CD8-positive, alpha-beta memory T cell (primary cell): ENCODE measurements at regions not wholly inside any gene's neighbourhood (a gene's known extent, or its start where the extent isn't known, plus 50 kb on each side); places are given as distances from the start of the nearest gene placed in this dataset.
"Not testable (repeated sequence)": the region's sequence is repeated elsewhere in the genome, so short reads cannot be mapped to it uniquely, and the experiment has no call there.

Source experiments
- CTCF ChIA-PET: fragments of 350-600 bp; sonication (Branson Sonifier 250); formaldehyde crosslinking; loops from one replicate; lab custom pipeline; 2021; ENCODE audit warnings: antibody characterized with exemption; lab: Charles Lee
- POLR2A ChIA-PET: fragments of 350-600 bp; sonication (Branson Sonifier 250); formaldehyde crosslinking; loops from one replicate; lab custom pipeline; 2021; ENCODE audit warnings: antibody characterized with exemption; lab: Charles Lee
- DNase-seq, 5 donors: peaks; one replicate each; pipeline versions ENCODE4 v3.0.0 to v3.0.0-alpha.2; 2020 to 2022; ENCODE audit warnings: mixed read lengths in 1 of 5
- H3K27ac ChIP-seq: one replicate; pipeline ENCODE4 v1.7.0; 2013; ENCODE audit warnings: low read depth, mild to moderate bottlenecking, low read length, moderate library complexity
- H3K27me3 ChIP-seq: 2 replicates; pipeline ENCODE4 v1.7.0; 2013; ENCODE audit warnings: low read length, mild to moderate bottlenecking; ENCODE audit not compliant: insufficient read depth, poor library complexity, severe bottlenecking
- H3K36me3 ChIP-seq: 2 replicates; pipeline ENCODE4 v1.7.0; 2013; ENCODE audit warnings: mild to moderate bottlenecking, low read length, moderate library complexity; ENCODE audit not compliant: insufficient read depth
- H3K4me1 ChIP-seq: 2 replicates; pipeline ENCODE4 v1.7.0; 2013; ENCODE audit warnings: mild to moderate bottlenecking, low read length, moderate library complexity; ENCODE audit not compliant: insufficient read depth
- H3K4me3 ChIP-seq: 2 replicates; pipeline ENCODE4 v1.7.0; 2013; ENCODE audit warnings: mild to moderate bottlenecking, low read length
- H3K9me3 ChIP-seq: 2 replicates; pipeline ENCODE4 v1.7.0; 2013; ENCODE audit warnings: mild to moderate bottlenecking, low read length
- H3K27ac Mint-ChIP-seq, 8 donors: one replicate each; pipeline ENCODE4 v1.8.0; 2020 to 2021; ENCODE audit warnings: mixed read lengths in 8 of 8, mild to moderate bottlenecking in 6 of 8, inconsistent platforms in 3 of 8, moderate library complexity in 3 of 8
- H3K27me3 Mint-ChIP-seq, 2 donors: one replicate each; pipeline ENCODE4 v1.8.0; 2020 to 2021; ENCODE audit warnings: mixed read lengths in 2 of 2, mild to moderate bottlenecking in 1 of 2, moderate library complexity in 1 of 2
- H3K36me3 Mint-ChIP-seq, 3 donors: one replicate each; pipeline ENCODE4 v1.8.0; 2020 to 2021; ENCODE audit warnings: mixed read lengths in 3 of 3, inconsistent platforms in 1 of 3, mild to moderate bottlenecking in 1 of 3
- H3K4me1 Mint-ChIP-seq, 3 donors: one replicate each; pipeline ENCODE4 v1.8.0; 2020 to 2021; ENCODE audit warnings: mixed read lengths in 3 of 3, inconsistent platforms in 1 of 3, mild to moderate bottlenecking in 1 of 3
- H3K4me3 Mint-ChIP-seq, 7 donors: one replicate each; pipeline ENCODE4 v1.8.0; 2020 to 2021; ENCODE audit warnings: mixed read lengths in 7 of 7, mild to moderate bottlenecking in 6 of 7, moderate library complexity in 4 of 7, inconsistent platforms in 2 of 7
- H3K9me3 Mint-ChIP-seq, 5 donors: one replicate each; pipeline ENCODE4 v1.8.0; 2020 to 2022; ENCODE audit warnings: mixed read lengths in 5 of 5, mild to moderate bottlenecking in 3 of 5, moderate library complexity in 2 of 5, inconsistent platforms in 1 of 5

DNA sequence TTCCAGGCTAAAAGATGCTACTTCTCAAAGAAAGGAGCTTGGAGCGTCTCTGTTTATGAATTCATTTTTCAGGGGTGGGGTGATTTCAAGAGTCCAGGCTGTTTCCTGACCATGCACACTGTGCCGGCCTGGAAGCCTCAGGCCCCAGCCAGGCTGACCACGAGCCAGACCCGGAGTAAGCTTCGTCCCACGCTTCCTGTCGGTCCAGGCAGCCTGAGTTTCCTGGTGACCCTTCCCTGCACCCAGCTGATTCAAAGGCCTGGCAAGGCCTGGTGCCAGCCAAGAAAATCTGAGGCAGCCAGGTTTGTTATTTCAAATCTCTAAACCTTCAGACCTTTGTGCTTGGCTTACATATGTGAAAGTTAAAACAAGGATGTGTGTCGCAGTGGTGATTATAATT is 62.1 kb upstream of the SMURF2 start:
- H3K9me3 ChIP-seq, POLR2A ChIA-PET, H3K27me3 Mint-ChIP-seq, DNase-seq, H3K4me3 ChIP-seq, H3K4me3 Mint-ChIP-seq, H3K27ac ChIP-seq, H3K4me1 Mint-ChIP-seq, H3K36me3 ChIP-seq, H3K9me3 Mint-ChIP-seq, H3K27ac Mint-ChIP-seq, H3K27me3 ChIP-seq, CTCF ChIA-PET, H3K36me3 Mint-ChIP-seq, H3K4me1 ChIP-seq: not testable (repeated sequence)

DNA sequence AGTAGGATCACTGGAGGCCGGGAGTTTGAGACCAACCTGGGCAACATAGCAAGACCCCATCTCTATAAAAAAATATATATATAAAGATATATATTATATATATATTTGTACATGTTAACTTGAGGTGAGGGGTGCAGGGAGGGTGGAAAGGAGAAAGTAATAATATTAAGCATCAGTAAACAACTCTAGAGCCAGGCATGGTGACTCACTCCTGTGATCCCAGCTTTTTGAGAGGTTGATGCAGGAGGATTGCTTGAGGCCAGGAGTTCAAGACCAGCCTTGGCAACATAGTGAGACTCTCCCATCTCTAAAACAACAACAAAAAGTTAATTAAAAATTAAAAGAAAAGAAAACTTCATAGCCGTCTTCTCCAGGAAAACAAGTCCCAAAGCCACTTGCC is 61.7 kb upstream of the SMURF2 start:
- CTCF ChIA-PET: no interaction called here
- H3K27ac ChIP-seq: no peak overlapping the region
- DNase-seq: no peak
- Mint-ChIP-seq H3K36me3 (no peaks in the 10 kb centered on the region), H3K4me1 (no peaks in the 10 kb centered on the region), H3K27me3 (no peaks in the 10 kb centered on the region), H3K27ac (peak overlapping the region in 1 of 8 donors; percentile 29), H3K4me3 (no peak overlapping the region), H3K9me3 (no peaks in the 10 kb centered on the region)
- H3K4me1 ChIP-seq: no peaks in the 10 kb centered on the region
- no peaks in the 10 kb centered on the region for H3K27me3 ChIP-seq
- no peaks in the 10 kb centered on the region for H3K9me3 ChIP-seq
- POLR2A ChIA-PET: interaction anchor here (0.6 kb wide), 1 partner anchor 75 kb away, joined by 5 read pairs; no protein-coding TSS in a partner anchor
- H3K36me3 ChIP-seq: no peaks in the 10 kb centered on the region
- H3K4me3 ChIP-seq: no peak overlapping the region

DNA sequence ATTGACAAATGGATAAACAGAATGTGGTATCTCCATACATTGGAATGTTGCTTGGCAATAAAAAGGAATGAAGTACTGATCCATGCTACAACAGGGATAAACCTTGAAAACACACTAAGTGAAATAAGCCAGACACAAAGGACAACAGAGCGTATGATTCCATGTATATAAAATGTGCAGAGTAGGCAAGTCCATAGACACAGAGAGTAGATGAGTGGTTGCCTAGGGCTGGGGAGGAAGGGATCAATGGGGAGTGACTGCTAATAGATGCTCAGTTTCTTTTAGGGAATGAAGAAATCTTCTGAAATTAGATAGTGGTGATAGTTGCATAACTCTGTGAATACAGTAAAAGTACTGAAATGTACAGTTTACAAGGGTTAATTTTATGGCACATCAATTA is 59.4 kb upstream of the SMURF2 start:
- H3K27me3 ChIP-seq, CTCF ChIA-PET, H3K4me3 ChIP-seq, H3K4me3 Mint-ChIP-seq, POLR2A ChIA-PET, H3K27ac ChIP-seq, H3K27me3 Mint-ChIP-seq, H3K4me1 Mint-ChIP-seq, H3K4me1 ChIP-seq, H3K36me3 Mint-ChIP-seq, DNase-seq, H3K27ac Mint-ChIP-seq, H3K9me3 ChIP-seq, H3K36me3 ChIP-seq, H3K9me3 Mint-ChIP-seq: not testable (repeated sequence)

DNA sequence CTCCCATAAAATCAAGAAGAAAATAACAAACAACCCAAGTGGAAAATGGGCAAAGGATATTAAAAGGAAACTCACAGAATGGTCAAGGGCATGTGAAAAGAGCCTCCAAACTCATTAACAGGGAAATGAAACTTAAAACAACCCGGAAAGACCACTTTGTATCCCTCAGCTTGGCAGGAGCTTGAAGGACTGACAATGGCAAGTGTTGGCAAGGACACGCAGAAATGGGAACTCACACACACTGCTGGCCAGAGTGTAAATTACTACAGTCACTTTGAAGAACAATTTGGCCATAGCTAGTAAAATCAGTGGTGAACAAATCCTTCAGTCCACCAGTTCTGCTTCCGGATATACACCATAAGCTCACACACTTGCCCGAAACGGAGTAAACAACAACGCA is 58.1 kb upstream of the SMURF2 start:
- H3K4me1 ChIP-seq, H3K36me3 ChIP-seq, H3K4me1 Mint-ChIP-seq, CTCF ChIA-PET, H3K4me3 ChIP-seq, H3K9me3 Mint-ChIP-seq, H3K36me3 Mint-ChIP-seq, H3K9me3 ChIP-seq, H3K27me3 ChIP-seq, H3K27ac ChIP-seq, H3K4me3 Mint-ChIP-seq, POLR2A ChIA-PET, DNase-seq, H3K27me3 Mint-ChIP-seq, H3K27ac Mint-ChIP-seq: not testable (repeated sequence)

DNA sequence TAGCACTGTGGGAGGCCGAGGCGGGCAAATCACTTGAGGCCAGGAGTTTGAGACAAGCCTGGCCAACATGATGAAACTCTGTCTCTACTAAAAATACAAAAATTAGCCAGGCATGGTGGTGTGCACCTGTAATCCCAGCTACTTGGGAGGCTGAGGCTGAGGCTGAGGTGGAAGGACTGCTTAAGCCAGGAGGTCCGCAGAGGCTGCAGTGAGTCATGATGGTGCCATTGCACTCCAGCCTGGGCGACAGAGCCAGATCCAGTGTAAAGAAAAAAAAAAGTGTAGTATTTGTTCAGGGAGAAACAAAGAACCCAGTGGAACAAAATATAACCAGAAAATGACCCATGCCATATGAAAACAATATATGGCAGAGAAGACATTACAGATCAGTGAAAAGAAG is 57.4 kb upstream of the SMURF2 start:
- POLR2A ChIA-PET, H3K27me3 Mint-ChIP-seq, H3K4me1 Mint-ChIP-seq, H3K9me3 ChIP-seq, H3K9me3 Mint-ChIP-seq, H3K4me3 Mint-ChIP-seq, H3K36me3 Mint-ChIP-seq, H3K4me1 ChIP-seq, H3K27ac ChIP-seq, CTCF ChIA-PET, H3K27me3 ChIP-seq, H3K36me3 ChIP-seq, H3K4me3 ChIP-seq, DNase-seq: not testable (repeated sequence)
- H3K27ac Mint-ChIP-seq: peak overlapping the region in 2 of 8 donors; percentile 47 to 56

DNA sequence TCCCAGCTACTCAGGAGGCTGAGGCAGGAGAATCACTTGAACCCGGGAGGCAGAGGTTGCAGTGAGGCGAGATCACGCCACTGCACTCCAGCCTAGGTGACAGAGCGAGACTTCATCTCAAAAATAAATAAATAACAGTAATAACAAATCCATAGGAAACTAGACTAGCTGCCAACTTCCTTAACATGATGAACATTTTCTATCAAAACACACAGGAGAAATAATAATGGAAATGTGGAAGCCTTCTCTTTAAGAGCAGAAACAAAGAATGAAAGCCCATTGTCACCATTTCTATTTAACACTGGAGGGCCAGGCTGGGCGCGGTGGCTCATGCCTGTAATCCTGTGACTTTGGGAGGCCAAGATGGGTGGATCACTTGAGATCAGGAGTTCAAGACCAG is 56.7 kb upstream of the SMURF2 start:
- peaks cover 11% of the 10 kb centered on the region for H3K4me1 ChIP-seq
- H3K4me3 ChIP-seq, CTCF ChIA-PET, DNase-seq, H3K36me3 Mint-ChIP-seq, H3K9me3 Mint-ChIP-seq, H3K27ac ChIP-seq, H3K27me3 Mint-ChIP-seq, H3K27ac Mint-ChIP-seq, H3K27me3 ChIP-seq, H3K36me3 ChIP-seq, H3K4me3 Mint-ChIP-seq, H3K9me3 ChIP-seq: not testable (repeated sequence)
- POLR2A ChIA-PET: interaction anchor here (0.6 kb wide), 1 partner anchor 113 kb away, joined by 3 read pairs; no protein-coding TSS in a partner anchor
- peaks cover 4 to 12% (median 11%) of the 10 kb centered on the region in 3 donors for H3K4me1 Mint-ChIP-seq

DNA sequence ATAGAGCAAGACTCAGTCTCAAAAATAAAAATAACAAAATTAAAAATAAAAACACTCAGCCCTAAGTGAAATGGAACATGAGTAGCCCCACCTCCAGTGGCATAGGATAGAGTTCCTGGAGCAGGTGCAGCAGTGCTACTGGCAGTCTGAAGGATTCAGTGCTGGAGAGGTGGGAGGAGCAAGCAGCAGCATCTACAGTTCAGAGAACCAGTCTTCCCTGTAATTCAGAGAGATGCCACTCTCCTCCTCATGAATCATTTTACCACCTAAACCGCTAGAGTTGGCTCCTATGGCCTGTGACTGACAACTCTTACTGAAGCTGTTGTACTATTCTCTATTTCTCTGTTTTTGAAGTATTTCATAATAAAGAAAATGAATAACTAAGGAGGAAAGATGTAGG is 56.0 kb upstream of the SMURF2 start:
- Mint-ChIP-seq H3K9me3 (no peaks in the 10 kb centered on the region), H3K27ac (peak overlapping the region in 1 of 8 donors; percentile 6), H3K4me3 (no peak overlapping the region), H3K27me3 (no peaks in the 10 kb centered on the region), H3K36me3 (no peaks in the 10 kb centered on the region), H3K4me1 (peaks cover 12 to 20% (median 19%) of the 10 kb centered on the region in 3 donors)
- ChIA-PET CTCF (interaction anchor here (0.6 to 1.2 kb wide), 2 partner anchors 37 to 243 kb away, joined by 3 read pairs; no protein-coding TSS in a partner anchor), POLR2A (no interaction called here)
- Histone ChIP-seq H3K4me1 (peaks cover 15% of the 10 kb centered on the region), H3K9me3 (no peaks in the 10 kb centered on the region), H3K27ac (no peak overlapping the region), H3K4me3 (no peak overlapping the region), H3K36me3 (no peaks in the 10 kb centered on the region), H3K27me3 (no peaks in the 10 kb centered on the region)
- no peak for DNase-seq

DNA sequence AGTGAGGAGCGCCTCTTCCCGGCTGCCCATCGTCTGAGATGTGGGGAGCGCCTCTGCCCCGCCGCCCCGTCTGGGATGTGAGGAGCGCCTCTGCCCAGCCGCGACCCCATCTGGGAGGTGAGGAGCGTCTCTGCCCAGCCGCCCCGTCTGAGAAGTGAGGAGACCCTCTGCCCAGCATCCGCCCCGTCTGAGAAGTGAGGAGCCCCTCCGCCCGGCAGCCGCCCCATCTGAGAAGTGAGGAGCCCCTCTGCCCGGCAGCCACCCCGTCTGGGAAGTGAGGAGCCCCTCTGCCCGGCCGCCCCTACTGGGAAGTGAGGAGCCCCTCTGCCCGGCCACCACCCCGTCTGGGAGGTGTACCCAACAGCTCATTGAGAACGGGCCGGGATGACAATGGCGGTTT is 54.4 kb upstream of the SMURF2 start:
- peaks cover 29% of the 10 kb centered on the region for H3K4me1 ChIP-seq
- H3K4me3 Mint-ChIP-seq, H3K27ac ChIP-seq, H3K9me3 Mint-ChIP-seq, POLR2A ChIA-PET, H3K27ac Mint-ChIP-seq, H3K27me3 Mint-ChIP-seq, CTCF ChIA-PET, H3K9me3 ChIP-seq, DNase-seq, H3K27me3 ChIP-seq, H3K36me3 Mint-ChIP-seq, H3K4me3 ChIP-seq, H3K36me3 ChIP-seq: not testable (repeated sequence)
- peaks cover 24 to 34% (median 34%) of the 10 kb centered on the region in 3 donors for H3K4me1 Mint-ChIP-seq

DNA sequence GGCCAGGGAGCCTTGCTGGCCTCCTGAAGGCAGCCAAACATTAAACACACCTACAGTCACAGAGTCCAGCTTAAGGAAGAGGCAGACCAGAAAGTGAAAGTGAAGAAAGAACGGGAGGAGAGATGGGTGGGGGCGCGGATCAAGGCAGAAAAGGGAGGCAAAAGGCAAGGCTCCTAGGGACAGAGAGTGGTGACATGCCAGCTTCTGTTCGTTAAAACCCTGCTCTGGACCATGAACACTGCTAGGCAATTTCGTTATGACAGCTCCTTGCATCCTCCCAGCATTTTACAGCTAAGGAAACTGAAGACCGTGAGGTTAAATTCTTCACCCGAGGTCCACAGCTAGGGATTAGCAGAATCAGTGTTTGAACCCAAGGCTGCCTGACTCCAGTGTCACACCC is 51.7 kb upstream of the SMURF2 start:
- H3K27ac ChIP-seq, POLR2A ChIA-PET, H3K27me3 Mint-ChIP-seq, H3K36me3 Mint-ChIP-seq, H3K36me3 ChIP-seq, H3K9me3 Mint-ChIP-seq, H3K9me3 ChIP-seq, H3K27me3 ChIP-seq: not testable (repeated sequence)
- peak in 2 of 5 donors; percentile 18 to 23 for DNase-seq
- H3K27ac Mint-ChIP-seq: peak overlapping the region; percentile 61 to 98 (median 93)
- H3K4me3 ChIP-seq: peak overlapping the region; percentile 49
- peaks cover 48% of the 10 kb centered on the region for H3K4me1 ChIP-seq
- peaks cover 47 to 61% (median 60%) of the 10 kb centered on the region in 3 donors for H3K4me1 Mint-ChIP-seq
- peak overlapping the region; percentile 81 to 95 (median 86) for H3K4me3 Mint-ChIP-seq
- CTCF ChIA-PET: interaction anchor here (0.9 kb wide), 2 partner anchors 26 to 34 kb away, joined by 3 read pairs; no protein-coding TSS in a partner anchor
